Endothelial cell of umbilical vein (primary cell): ENCODE measurements at regions not wholly inside any gene's neighbourhood (a gene's known extent, or its start where the extent isn't known, plus 50 kb on each side); places are given as distances from the start of the nearest gene placed in this dataset.

Source experiments
- BruUV-seq: library from RNA; stranded (reverse); fragments of 400-500 nt; replicated peaks from 2 replicates; lab custom pipeline; 2021; lab: Mats Ljungman, UMichigan
- CTCF ChIA-PET: fragments of 300-600, 350-600 bp; sonication (Branson Sonifier 250); formaldehyde crosslinking; loops from one replicate; lab custom pipeline; 2021; ENCODE audit warnings: antibody characterized with exemption, inconsistent platforms; lab: Charles Lee
- POLR2A ChIA-PET: fragments of 300-600, 350-600 bp; sonication (Branson Sonifier 250); formaldehyde crosslinking; loops from one replicate; lab custom pipeline; 2021; ENCODE audit warnings: antibody characterized with exemption, inconsistent platforms; lab: Charles Lee
- DNase-seq: peaks from one replicate; pipeline ENCODE4 v3.0.0-alpha.2; 2011; ENCODE audit warnings: low read depth, low spot score
- FAIRE-seq: peaks from 2 replicates; lab custom pipeline; 2011; peaks lifted over from hg19 to GRCh38; lab: Jason Lieb, UNC
- H2AFZ ChIP-seq: 2 replicates; pipeline ENCODE4 v1.6.0; 2012; ENCODE audit warnings: low read depth, low read length, control low read depth, inconsistent platforms
- H3K27ac ChIP-seq: 2 replicates; pipeline ENCODE4 v1.5.1; 2011; ENCODE audit warnings: low read depth, mild to moderate bottlenecking, control low read depth, low read length, moderate library complexity; ENCODE audit not compliant: insufficient read depth
- H3K27me3 ChIP-seq, 2 experiments: 2 replicates each; pipeline versions ENCODE4 v1.6.0 to v1.6.1; 2011; ENCODE audit warnings: low read length in 2 of 2, mixed read lengths in 1 of 2; ENCODE audit not compliant: control insufficient read depth in 2 of 2, insufficient read depth in 2 of 2
- H3K36me3 ChIP-seq, 2 experiments: 2 replicates in 1 of 2; 3 replicates in 1 of 2; pipeline ENCODE4 v1.5.1; 2011; ENCODE audit warnings: low read length in 2 of 2, mild to moderate bottlenecking in 1 of 2, moderate library complexity in 1 of 2; ENCODE audit not compliant: control insufficient read depth in 2 of 2, insufficient read depth in 2 of 2; ENCODE audit errors: extremely low read depth in 1 of 2
- H3K4me1 ChIP-seq: 3 replicates; pipeline ENCODE4 v1.5.1; 2011; ENCODE audit warnings: mild to moderate bottlenecking, low read length; ENCODE audit not compliant: control insufficient read depth, insufficient read depth; ENCODE audit errors: extremely low read depth
- H3K4me2 ChIP-seq: 2 replicates; pipeline ENCODE4 v1.6.1; 2011; ENCODE audit warnings: low read length, control low read depth, mixed read lengths; ENCODE audit not compliant: insufficient read depth
- H3K4me3 ChIP-seq, 3 experiments: fragments of 200-600 bp in 1 of 3; sonication (generic), shearing (Covaris generic) in 1 of 3; replicated peaks in 1 of 3; 2 replicates each; pipeline ENCODE4 v1.5.1; 2011 to 2016; ENCODE audit warnings: control low read depth in 3 of 3, low read length in 3 of 3, mild to moderate bottlenecking in 2 of 3, inconsistent platforms in 1 of 3, low read depth in 1 of 3, moderate library complexity in 1 of 3; ENCODE audit not compliant: insufficient read depth in 1 of 3
- H3K79me2 ChIP-seq: 2 replicates; pipeline ENCODE4 v1.6.0; 2012; ENCODE audit warnings: low read length, inconsistent platforms; ENCODE audit not compliant: control insufficient read depth, insufficient read depth
- H3K9ac ChIP-seq: replicated peaks from 2 replicates; pipeline ENCODE3; 2011; ENCODE audit warnings: low read length, control low read depth; ENCODE audit not compliant: insufficient read depth; ENCODE audit errors: extremely low read depth
- H3K9me1 ChIP-seq: replicated peaks from 3 replicates; pipeline ENCODE4 v1.6.0; 2011; ENCODE audit warnings: mild to moderate bottlenecking, low read length; ENCODE audit not compliant: control insufficient read depth, insufficient read depth; ENCODE audit errors: extremely low read depth
- H3K9me3 ChIP-seq: replicated peaks from 2 replicates; pipeline ENCODE4 v1.5.1; 2012; ENCODE audit warnings: low read length, inconsistent platforms; ENCODE audit not compliant: control insufficient read depth, insufficient read depth
- H4K20me1 ChIP-seq: replicated peaks from 2 replicates; pipeline ENCODE3; 2011; ENCODE audit warnings: mild to moderate bottlenecking, low read length; ENCODE audit not compliant: control insufficient read depth, insufficient read depth; ENCODE audit errors: extremely low read depth
- CTCF ChIP-seq, 2 donors: IDR thresholded peaks; 1 replicate in 1 of 2; 2 replicates in 1 of 2; pipeline ENCODE4 v1.5.1; 2011; ENCODE audit warnings: low read length in 2 of 2, mild to moderate bottlenecking in 2 of 2, moderate library complexity in 2 of 2, control low read depth in 1 of 2, inconsistent platforms in 1 of 2, low read depth in 1 of 2; ENCODE audit not compliant: insufficient read depth in 1 of 2; ENCODE audit errors: extremely low read depth in 1 of 2
- EZH2 ChIP-seq: IDR thresholded peaks from 2 replicates; pipeline ENCODE4 v1.6.1; 2012; ENCODE audit warnings: borderline replicate concordance, low read depth, mild to moderate bottlenecking, moderate library complexity, low read length, inconsistent platforms; ENCODE audit not compliant: severe bottlenecking
- FOS ChIP-seq: IDR thresholded peaks from 2 replicates; pipeline ENCODE4 v1.6.1; 2011; ENCODE audit warnings: mild to moderate bottlenecking, low read length, moderate library complexity, borderline replicate concordance; ENCODE audit not compliant: insufficient read depth
- GATA2 ChIP-seq: IDR thresholded peaks from 2 replicates; pipeline ENCODE4 v1.7.0; 2011; ENCODE audit warnings: low read depth, mild to moderate bottlenecking, moderate library complexity, mixed read lengths, low read length; ENCODE audit not compliant: insufficient read length, insufficient read depth
- JUN ChIP-seq: IDR thresholded peaks from 2 replicates; pipeline ENCODE4 v1.6.1; 2011; ENCODE audit warnings: borderline replicate concordance, low read depth; ENCODE audit not compliant: insufficient read length, insufficient read depth
- MAX ChIP-seq: IDR thresholded peaks from 2 replicates; pipeline ENCODE4 v1.6.1; 2011; ENCODE audit not compliant: insufficient read depth, insufficient read length
- MYC ChIP-seq: IDR thresholded peaks from one replicate; pipeline ENCODE4 v1.6.1; 2011; ENCODE audit warnings: mild to moderate bottlenecking, low read depth, low read length
- POLR2A ChIP-seq: IDR thresholded peaks from 2 replicates; pipeline ENCODE4 v1.6.1; 2012; ENCODE audit warnings: low read depth, mild to moderate bottlenecking, control low read depth, low read length
- POLR2AphosphoS5 ChIP-seq: IDR thresholded peaks from 2 replicates; pipeline ENCODE4 v1.6.1; 2012; ENCODE audit warnings: low read depth, mild to moderate bottlenecking, control low read depth, low read length, moderate library complexity; ENCODE audit not compliant: insufficient read depth
- dilution Hi-C: fragments of 300-500 bp; cut with MboI; formaldehyde crosslinking; loops from one replicate; pipeline ENCODE4 v1.15.0; 2019; ENCODE audit warnings: low sequenced_read_pairs; ENCODE audit not compliant: extremely low pct_ligation_motif_present
- intact Hi-C: fragments of 100-400 bp; cut with micrococcal nuclease; formaldehyde crosslinking; loops from one replicate; pipeline ENCODE4 v1.10.0; 2022

DNA sequence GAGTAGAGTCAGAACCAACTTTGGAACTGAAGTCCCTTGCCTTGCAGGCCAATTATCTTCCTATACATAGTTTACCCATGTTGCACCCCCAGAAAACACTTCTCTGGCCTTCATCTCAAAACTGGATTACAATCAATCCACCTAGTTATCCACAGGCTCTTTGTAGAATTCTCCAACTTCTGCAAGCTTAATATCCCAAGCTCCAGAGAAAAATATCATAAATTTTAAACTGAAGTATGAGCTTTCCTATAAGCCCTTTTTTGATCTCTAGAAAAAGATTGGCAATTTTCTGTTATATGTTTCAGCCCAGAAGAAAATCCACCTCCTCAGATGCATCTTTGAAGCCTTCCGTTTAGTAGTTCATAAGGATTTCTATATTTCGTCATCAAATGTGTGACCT lies 553.4 kb downstream of the SNAPC1 start:
- intact Hi-C loops (no loop called here), dilution Hi-C loops (no loop called here)
- Histone ChIP-seq H3K9me1 (no peaks in the 10 kb centered on the region), H3K36me3 (no peaks in the 10 kb centered on the region), H4K20me1 (no peaks in the 10 kb centered on the region), H3K9me3 (no peaks in the 10 kb centered on the region), H3K27me3 (no peaks in the 10 kb centered on the region), H3K9ac (no peak overlapping the region), H3K27ac (no peak overlapping the region), H3K4me1 (no peaks in the 10 kb centered on the region), H3K79me2 (no peaks in the 10 kb centered on the region), H3K4me2 (no peak overlapping the region), H2AFZ (no peak overlapping the region), H3K4me3 (no peak overlapping the region)
- no TSS peak for BruUV-seq
- TF ChIP-seq CTCF (IDR thresholded peaks at IDR 0.05; ENCODE audit: extremely low read depth in 1 of 2, insufficient read depth in 1 of 2, low read depth in 1 of 2, low read length in 2 of 2) (no peak), MAX (no peak), JUN (no peak), FOS (no peak), POLR2AphosphoS5 (no peak), EZH2 (no peak), MYC (no peak), GATA2 (no peak), POLR2A (no peak)
- CTCF ChIA-PET: no interaction called here
- FAIRE-seq (no peak), DNase-seq (no peak)
- POLR2A ChIA-PET: no interaction called here
